Chondrocyte (in vitro differentiated cells): ENCODE measurements at regions not wholly inside any gene's neighbourhood (a gene's known extent, or its start where the extent isn't known, plus 50 kb on each side); places are given as distances from the start of the nearest gene placed in this dataset.

Experiments used
- DNase-seq: peaks from one replicate; pipeline ENCODE4 v3.0.0; 2021; ENCODE audit warnings: mixed read lengths, low spot score
- H3K27ac Mint-ChIP-seq: one replicate; pipeline ENCODE4 v1.8.0; 2021; ENCODE audit warnings: mild to moderate bottlenecking, moderate library complexity, mixed read lengths; ENCODE audit not compliant: unreplicated experiment
- H3K27me3 Mint-ChIP-seq: 2 replicates; pipeline ENCODE4 v1.8.0; 2021; ENCODE audit warnings: low read depth, mixed read lengths
- H3K36me3 Mint-ChIP-seq: 2 replicates; pipeline ENCODE4 v1.8.0; 2021; ENCODE audit warnings: low read depth, mixed read lengths
- H3K4me1 Mint-ChIP-seq: 2 replicates; pipeline ENCODE4 v1.8.0; 2021; ENCODE audit warnings: low read depth, mild to moderate bottlenecking, mixed read lengths
- H3K4me3 Mint-ChIP-seq: one replicate; pipeline ENCODE4 v1.8.0; 2021; ENCODE audit warnings: mild to moderate bottlenecking, moderate library complexity, mixed read lengths; ENCODE audit not compliant: unreplicated experiment
- H3K9me3 Mint-ChIP-seq: 2 replicates; pipeline ENCODE4 v1.8.0; 2021; ENCODE audit warnings: low read depth, mixed read lengths
- CTCF ChIP-seq: fragments of 200-600 bp; sonication (generic); IDR thresholded peaks from 2 replicates; pipeline ENCODE4 v1.5.0; 2021; ENCODE audit warnings: antibody characterized with exemption, mild to moderate bottlenecking, moderate library complexity

- no peak for TF ChIP-seq CTCF
- no peaks in the 10 kb centered on the region for H3K27me3 Mint-ChIP-seq
- no peaks in the 10 kb centered on the region for H3K36me3 Mint-ChIP-seq
- no peaks in the 10 kb centered on the region for H3K4me1 Mint-ChIP-seq
- H3K27ac Mint-ChIP-seq: no peak overlapping the region
- no peaks in the 10 kb centered on the region for H3K9me3 Mint-ChIP-seq
- no peak for DNase-seq
- H3K4me3 Mint-ChIP-seq: no peak overlapping the region
Observed at GRCh38 chr18:39326772-39327171, 1761.2 kb upstream of the CELF4 start.

GRCh38 chr18:39325973-39326372 is 1760.4 kb upstream of the CELF4 start:
- no peak overlapping the region for H3K4me3 Mint-ChIP-seq
- H3K9me3 Mint-ChIP-seq: no peaks in the 10 kb centered on the region
- no peak for TF ChIP-seq CTCF
- H3K27me3 Mint-ChIP-seq: no peaks in the 10 kb centered on the region
- no peak overlapping the region for H3K27ac Mint-ChIP-seq
- H3K4me1 Mint-ChIP-seq: no peaks in the 10 kb centered on the region
- H3K36me3 Mint-ChIP-seq: no peaks in the 10 kb centered on the region
- no peak for DNase-seq

GRCh38 chr18:39319141-39319540 is 1753.5 kb upstream of the CELF4 start:
- Mint-ChIP-seq H3K4me1 (no peaks in the 10 kb centered on the region), H3K9me3 (no peaks in the 10 kb centered on the region), H3K36me3 (no peaks in the 10 kb centered on the region), H3K27ac (no peak overlapping the region), H3K4me3 (no peak overlapping the region), H3K27me3 (no peaks in the 10 kb centered on the region)
- TF ChIP-seq CTCF: no peak
- no peak for DNase-seq

- H3K27me3 Mint-ChIP-seq: no peaks in the 10 kb centered on the region
- TF ChIP-seq CTCF: no peak
- no peak overlapping the region for H3K4me3 Mint-ChIP-seq
- DNase-seq: no peak
- no peaks in the 10 kb centered on the region for H3K9me3 Mint-ChIP-seq
- no peak overlapping the region for H3K27ac Mint-ChIP-seq
- H3K36me3 Mint-ChIP-seq: no peaks in the 10 kb centered on the region
- H3K4me1 Mint-ChIP-seq: no peaks in the 10 kb centered on the region
Observed at GRCh38 chr18:39318462-39318861, 1752.9 kb upstream of the CELF4 start.

- TF ChIP-seq CTCF: no peak
- Mint-ChIP-seq H3K36me3 (no peaks in the 10 kb centered on the region), H3K9me3 (no peaks in the 10 kb centered on the region), H3K4me3 (no peak overlapping the region), H3K4me1 (no peaks in the 10 kb centered on the region), H3K27ac (no peak overlapping the region), H3K27me3 (no peaks in the 10 kb centered on the region)
- no peak for DNase-seq
Observed at GRCh38 chr18:39318008-39318407, 1752.4 kb upstream of the CELF4 start.
